ENCODE measurements at regions not wholly inside any gene's neighbourhood (a gene's known extent, or its start where the extent isn't known, plus 50 kb on each side); places are given as distances from the start of the nearest gene placed in this dataset.

- Histone ChIP-seq H3K4me1 (ENCODE audit: control insufficient read depth in 2 of 2, insufficient read depth in 2 of 2, low read length in 2 of 2) (no peaks in the 10 kb centered on the region), H3K4me3 (ENCODE audit: low read length in 2 of 2) (no peak overlapping the region), H3K9me3 (ENCODE audit: control insufficient read depth in 2 of 2, insufficient read depth in 1 of 2, low read length in 1 of 2) (no peaks in the 10 kb centered on the region), H3K27me3 (ENCODE audit: control insufficient read depth in 2 of 2, insufficient read depth in 1 of 2, low read length in 1 of 2) (no peaks in the 10 kb centered on the region), H3K36me3 (ENCODE audit: control insufficient read depth in 2 of 2, insufficient read depth in 2 of 2, low read length in 1 of 2) (no peaks in the 10 kb centered on the region), H3K27ac (ENCODE audit: low read depth in 1 of 2, low read length in 1 of 2) (no peak overlapping the region)
- DNase-seq (ENCODE audit: low read depth in 6 of 9, low spot score in 9 of 9) = no peak
- 94% methylated on average over 15 of the region's 15 CpGs for WGBS
Measured at GRCh38 chr12:125519026-125519651, 453.9 kb downstream of the AACS start.

- no peaks in the 10 kb centered on the region for H3K36me3 ChIP-seq (ENCODE audit: control insufficient read depth in 2 of 2, insufficient read depth in 2 of 2, low read length in 1 of 2)
- 95% methylated on average over 5 of the region's 5 CpGs for WGBS
- H3K27ac ChIP-seq (ENCODE audit: low read depth in 1 of 2, low read length in 1 of 2) = no peak overlapping the region
- H3K4me1 ChIP-seq (ENCODE audit: control insufficient read depth in 2 of 2, insufficient read depth in 2 of 2, low read length in 2 of 2) = no peaks in the 10 kb centered on the region
- H3K9me3 ChIP-seq (ENCODE audit: control insufficient read depth in 2 of 2, insufficient read depth in 1 of 2, low read length in 1 of 2) = no peaks in the 10 kb centered on the region
- DNase-seq (ENCODE audit: low read depth in 6 of 9, low spot score in 9 of 9) = no peak
- H3K27me3 ChIP-seq (ENCODE audit: control insufficient read depth in 2 of 2, insufficient read depth in 1 of 2, low read length in 1 of 2) = no peaks in the 10 kb centered on the region
- no peak overlapping the region for H3K4me3 ChIP-seq (ENCODE audit: low read length in 2 of 2)
Measured at GRCh38 chr12:125525879-125526278, 460.6 kb downstream of the AACS start.

- no peaks in the 10 kb centered on the region for H3K36me3 ChIP-seq (ENCODE audit: control insufficient read depth in 2 of 2, insufficient read depth in 2 of 2, low read length in 1 of 2)
- H3K9me3 ChIP-seq (ENCODE audit: control insufficient read depth in 2 of 2, insufficient read depth in 1 of 2, low read length in 1 of 2) = no peaks in the 10 kb centered on the region
- WGBS = 95% methylated on average over 5 of the region's 5 CpGs
- no peaks in the 10 kb centered on the region for H3K27me3 ChIP-seq (ENCODE audit: control insufficient read depth in 2 of 2, insufficient read depth in 1 of 2, low read length in 1 of 2)
- no peak overlapping the region for H3K4me3 ChIP-seq (ENCODE audit: low read length in 2 of 2)
- no peaks in the 10 kb centered on the region for H3K4me1 ChIP-seq (ENCODE audit: control insufficient read depth in 2 of 2, insufficient read depth in 2 of 2, low read length in 2 of 2)
- no peak for DNase-seq (ENCODE audit: low read depth in 6 of 9, low spot score in 9 of 9)
- no peak overlapping the region for H3K27ac ChIP-seq (ENCODE audit: low read depth in 1 of 2, low read length in 1 of 2)
Measured at GRCh38 chr12:125528281-125528680, 463.0 kb downstream of the AACS start.

- H3K36me3 ChIP-seq (ENCODE audit: control insufficient read depth in 2 of 2, insufficient read depth in 2 of 2, low read length in 1 of 2) = no peaks in the 10 kb centered on the region
- H3K27ac ChIP-seq (ENCODE audit: low read depth in 1 of 2, low read length in 1 of 2) = no peak overlapping the region
- 21% methylated on average over 4 of the region's 4 CpGs for WGBS
- H3K4me3 ChIP-seq (ENCODE audit: low read length in 2 of 2) = no peak overlapping the region
- H3K9me3 ChIP-seq (ENCODE audit: control insufficient read depth in 2 of 2, insufficient read depth in 1 of 2, low read length in 1 of 2) = no peaks in the 10 kb centered on the region
- no peaks in the 10 kb centered on the region for H3K27me3 ChIP-seq (ENCODE audit: control insufficient read depth in 2 of 2, insufficient read depth in 1 of 2, low read length in 1 of 2)
- no peak for DNase-seq (ENCODE audit: low read depth in 6 of 9, low spot score in 9 of 9)
- H3K4me1 ChIP-seq (ENCODE audit: control insufficient read depth in 2 of 2, insufficient read depth in 2 of 2, low read length in 2 of 2) = no peaks in the 10 kb centered on the region
Measured at GRCh38 chr12:125530201-125530600, 465.0 kb downstream of the AACS start.

- H3K4me1 ChIP-seq (ENCODE audit: control insufficient read depth in 2 of 2, insufficient read depth in 2 of 2, low read length in 2 of 2) = no peaks in the 10 kb centered on the region
- H3K4me3 ChIP-seq (ENCODE audit: low read length in 2 of 2) = no peak overlapping the region
- no peak overlapping the region for H3K27ac ChIP-seq (ENCODE audit: low read depth in 1 of 2, low read length in 1 of 2)
- no peaks in the 10 kb centered on the region for H3K27me3 ChIP-seq (ENCODE audit: control insufficient read depth in 2 of 2, insufficient read depth in 1 of 2, low read length in 1 of 2)
- no peak for DNase-seq (ENCODE audit: low read depth in 6 of 9, low spot score in 9 of 9)
- H3K9me3 ChIP-seq (ENCODE audit: control insufficient read depth in 2 of 2, insufficient read depth in 1 of 2, low read length in 1 of 2) = no peaks in the 10 kb centered on the region
- whole genome bisulfite sequencing = 82% methylated on average over 5 of the region's 5 CpGs
- H3K36me3 ChIP-seq (ENCODE audit: control insufficient read depth in 2 of 2, insufficient read depth in 2 of 2, low read length in 1 of 2) = no peaks in the 10 kb centered on the region
Measured at GRCh38 chr12:125530876-125531275, 465.6 kb downstream of the AACS start.

- Histone ChIP-seq H3K4me3 (ENCODE audit: low read length in 2 of 2) (no peak overlapping the region), H3K27me3 (ENCODE audit: control insufficient read depth in 2 of 2, insufficient read depth in 1 of 2, low read length in 1 of 2) (no peaks in the 10 kb centered on the region), H3K36me3 (ENCODE audit: control insufficient read depth in 2 of 2, insufficient read depth in 2 of 2, low read length in 1 of 2) (no peaks in the 10 kb centered on the region), H3K27ac (ENCODE audit: low read depth in 1 of 2, low read length in 1 of 2) (no peak overlapping the region), H3K4me1 (ENCODE audit: control insufficient read depth in 2 of 2, insufficient read depth in 2 of 2, low read length in 2 of 2) (no peaks in the 10 kb centered on the region), H3K9me3 (ENCODE audit: control insufficient read depth in 2 of 2, insufficient read depth in 1 of 2, low read length in 1 of 2) (no peaks in the 10 kb centered on the region)
- WGBS = 89% methylated on average over 7 of the region's 7 CpGs
- DNase-seq (ENCODE audit: low read depth in 6 of 9, low spot score in 9 of 9) = no peak
Measured at GRCh38 chr12:125531574-125531973, 466.3 kb downstream of the AACS start.

- no peak overlapping the region for H3K4me3 ChIP-seq (ENCODE audit: low read length in 2 of 2)
- no peaks in the 10 kb centered on the region for H3K27me3 ChIP-seq (ENCODE audit: control insufficient read depth in 2 of 2, insufficient read depth in 1 of 2, low read length in 1 of 2)
- no peaks in the 10 kb centered on the region for H3K9me3 ChIP-seq (ENCODE audit: control insufficient read depth in 2 of 2, insufficient read depth in 1 of 2, low read length in 1 of 2)
- H3K36me3 ChIP-seq (ENCODE audit: control insufficient read depth in 2 of 2, insufficient read depth in 2 of 2, low read length in 1 of 2) = no peaks in the 10 kb centered on the region
- H3K4me1 ChIP-seq (ENCODE audit: control insufficient read depth in 2 of 2, insufficient read depth in 2 of 2, low read length in 2 of 2) = no peaks in the 10 kb centered on the region
- H3K27ac ChIP-seq (ENCODE audit: low read depth in 1 of 2, low read length in 1 of 2) = no peak overlapping the region
- peak in 3 of 9 donors; percentile 3 to 12 (median 12) for DNase-seq (ENCODE audit: low read depth in 6 of 9, low spot score in 9 of 9)
- WGBS = 11% methylated on average over 29 of the region's 29 CpGs
Measured at GRCh38 chr12:125533434-125534029, 468.3 kb downstream of the AACS start.

- no peaks in the 10 kb centered on the region for H3K4me1 ChIP-seq (ENCODE audit: control insufficient read depth in 2 of 2, insufficient read depth in 2 of 2, low read length in 2 of 2)
- H3K9me3 ChIP-seq (ENCODE audit: control insufficient read depth in 2 of 2, insufficient read depth in 1 of 2, low read length in 1 of 2) = no peaks in the 10 kb centered on the region
- H3K36me3 ChIP-seq (ENCODE audit: control insufficient read depth in 2 of 2, insufficient read depth in 2 of 2, low read length in 1 of 2) = no peaks in the 10 kb centered on the region
- no peak for DNase-seq (ENCODE audit: low read depth in 6 of 9, low spot score in 9 of 9)
- H3K4me3 ChIP-seq (ENCODE audit: low read length in 2 of 2) = no peak overlapping the region
- WGBS = 91% methylated on average over 11 of the region's 11 CpGs
- no peaks in the 10 kb centered on the region for H3K27me3 ChIP-seq (ENCODE audit: control insufficient read depth in 2 of 2, insufficient read depth in 1 of 2, low read length in 1 of 2)
- H3K27ac ChIP-seq (ENCODE audit: low read depth in 1 of 2, low read length in 1 of 2) = no peak overlapping the region
Measured at GRCh38 chr12:125538401-125539199, 473.4 kb downstream of the AACS start.

GRCh38 chr12:125540580-125541204 is 475.5 kb downstream of the AACS start:
- Histone ChIP-seq H3K36me3 (ENCODE audit: control insufficient read depth in 2 of 2, insufficient read depth in 2 of 2, low read length in 1 of 2) (no peaks in the 10 kb centered on the region), H3K9me3 (ENCODE audit: control insufficient read depth in 2 of 2, insufficient read depth in 1 of 2, low read length in 1 of 2) (no peaks in the 10 kb centered on the region), H3K27ac (ENCODE audit: low read depth in 1 of 2, low read length in 1 of 2) (no peak overlapping the region), H3K27me3 (ENCODE audit: control insufficient read depth in 2 of 2, insufficient read depth in 1 of 2, low read length in 1 of 2) (no peaks in the 10 kb centered on the region), H3K4me3 (ENCODE audit: low read length in 2 of 2) (no peak overlapping the region), H3K4me1 (ENCODE audit: control insufficient read depth in 2 of 2, insufficient read depth in 2 of 2, low read length in 2 of 2) (no peaks in the 10 kb centered on the region)
- no peak for DNase-seq (ENCODE audit: low read depth in 6 of 9, low spot score in 9 of 9)
- WGBS = 80% methylated on average over 5 of the region's 5 CpGs
